Lower leg skin (tissue), 3 donors: ENCODE measurements at regions not wholly inside any gene's neighbourhood (a gene's known extent, or its start where the extent isn't known, plus 50 kb on each side); places are given as distances from the start of the nearest gene placed in this dataset.

Experiments
- POLR2A ChIP-seq, 2 donors: fragments of 450-650 bp; IDR thresholded peaks; one replicate each; pipeline ENCODE4 v1.6.1; 2016 to 2017; ENCODE audit warnings: antibody characterized with exemption in 2 of 2, mild to moderate bottlenecking in 1 of 2, moderate library complexity in 1 of 2
- TF ChIP-seq, protein P1 (sequence below), 3 donors: fragments of 450-650 bp; IDR thresholded peaks; one replicate each; pipeline ENCODE4 v1.5.1; 2016; ENCODE audit warnings: antibody characterized with exemption in 3 of 3, mild to moderate bottlenecking in 3 of 3, moderate library complexity in 2 of 3

DNA sequence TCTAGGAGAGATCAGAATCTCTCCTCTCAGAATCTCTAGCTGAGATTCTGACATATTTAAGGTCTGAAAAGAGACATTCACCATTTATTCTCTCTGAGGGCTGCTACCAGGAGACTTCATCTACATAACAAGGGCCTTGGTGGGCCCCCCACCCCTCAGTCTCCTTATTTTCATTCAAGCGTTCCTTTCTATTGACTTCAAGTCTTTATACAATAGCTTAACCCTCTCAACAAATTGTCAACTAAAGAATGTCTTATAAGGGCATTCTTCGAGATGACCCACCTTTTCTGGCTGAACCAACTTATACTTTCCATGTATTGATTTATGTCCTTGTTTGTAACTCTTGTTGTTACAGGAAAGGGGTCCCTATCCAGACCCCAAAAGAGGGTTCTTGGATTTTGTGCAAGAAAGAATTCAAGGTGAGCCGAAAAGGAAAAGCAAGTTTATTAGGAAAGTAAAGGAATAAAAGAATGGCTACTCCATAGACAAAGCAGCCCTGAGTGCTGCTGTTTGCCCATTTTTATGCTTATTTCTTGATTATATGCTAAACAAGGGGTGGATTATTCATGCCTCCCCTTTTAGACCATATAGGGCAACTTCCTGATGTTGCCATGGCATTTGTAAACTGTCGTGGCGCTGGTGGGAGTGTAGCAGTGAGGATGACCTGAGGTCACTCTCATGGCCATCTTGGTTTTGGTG, 209.5 kb upstream of the ALCAM start:
- no peak for TF ChIP-seq POLR2A (IDR thresholded peaks at IDR 0.05)
- TF ChIP-seq, protein P1, sequence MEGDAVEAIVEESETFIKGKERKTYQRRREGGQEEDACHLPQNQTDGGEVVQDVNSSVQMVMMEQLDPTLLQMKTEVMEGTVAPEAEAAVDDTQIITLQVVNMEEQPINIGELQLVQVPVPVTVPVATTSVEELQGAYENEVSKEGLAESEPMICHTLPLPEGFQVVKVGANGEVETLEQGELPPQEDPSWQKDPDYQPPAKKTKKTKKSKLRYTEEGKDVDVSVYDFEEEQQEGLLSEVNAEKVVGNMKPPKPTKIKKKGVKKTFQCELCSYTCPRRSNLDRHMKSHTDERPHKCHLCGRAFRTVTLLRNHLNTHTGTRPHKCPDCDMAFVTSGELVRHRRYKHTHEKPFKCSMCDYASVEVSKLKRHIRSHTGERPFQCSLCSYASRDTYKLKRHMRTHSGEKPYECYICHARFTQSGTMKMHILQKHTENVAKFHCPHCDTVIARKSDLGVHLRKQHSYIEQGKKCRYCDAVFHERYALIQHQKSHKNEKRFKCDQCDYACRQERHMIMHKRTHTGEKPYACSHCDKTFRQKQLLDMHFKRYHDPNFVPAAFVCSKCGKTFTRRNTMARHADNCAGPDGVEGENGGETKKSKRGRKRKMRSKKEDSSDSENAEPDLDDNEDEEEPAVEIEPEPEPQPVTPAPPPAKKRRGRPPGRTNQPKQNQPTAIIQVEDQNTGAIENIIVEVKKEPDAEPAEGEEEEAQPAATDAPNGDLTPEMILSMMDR (IDR thresholded peaks at IDR 0.05) = no peak
